AG08396 (cell line): ENCODE measurements at regions not wholly inside any gene's neighbourhood (a gene's known extent, or its start where the extent isn't known, plus 50 kb on each side); places are given as distances from the start of the nearest gene placed in this dataset.

Source experiments
- DNase-seq: peaks from one replicate; pipeline ENCODE4 v3.0.0; 2012; ENCODE audit warnings: low spot score, mixed read lengths

DNA sequence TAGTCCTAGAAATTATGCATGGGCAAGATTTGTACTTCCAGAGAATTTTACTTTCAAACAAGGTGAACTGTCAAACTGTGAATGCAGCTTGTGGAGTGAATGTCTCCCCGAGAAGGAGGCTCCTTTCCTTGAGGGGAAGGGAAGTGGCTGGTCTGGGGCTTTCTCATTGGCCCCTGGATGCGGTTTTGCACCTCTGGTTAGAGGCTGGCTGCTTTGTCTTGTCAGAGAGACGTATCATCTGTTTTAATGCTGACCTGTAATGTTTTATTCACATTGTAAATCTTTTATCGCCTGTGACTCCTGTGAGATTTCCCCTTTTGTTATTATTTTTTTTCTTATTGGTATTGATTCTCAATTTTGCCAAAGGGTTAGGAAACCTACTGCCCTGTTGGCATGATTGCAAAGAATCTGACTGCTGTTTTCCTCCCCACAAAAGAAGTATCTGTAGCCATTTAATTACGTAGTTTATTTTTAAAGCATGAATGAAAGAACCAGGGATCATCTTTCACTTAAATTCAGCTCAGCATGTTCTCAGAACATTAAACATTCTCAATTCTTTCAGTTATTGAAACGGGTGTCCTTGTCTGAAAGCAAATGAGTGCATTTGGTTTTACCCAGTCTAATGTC, 238.3 kb upstream of the NFE2L3 start:
- no peak for DNase-seq

DNA sequence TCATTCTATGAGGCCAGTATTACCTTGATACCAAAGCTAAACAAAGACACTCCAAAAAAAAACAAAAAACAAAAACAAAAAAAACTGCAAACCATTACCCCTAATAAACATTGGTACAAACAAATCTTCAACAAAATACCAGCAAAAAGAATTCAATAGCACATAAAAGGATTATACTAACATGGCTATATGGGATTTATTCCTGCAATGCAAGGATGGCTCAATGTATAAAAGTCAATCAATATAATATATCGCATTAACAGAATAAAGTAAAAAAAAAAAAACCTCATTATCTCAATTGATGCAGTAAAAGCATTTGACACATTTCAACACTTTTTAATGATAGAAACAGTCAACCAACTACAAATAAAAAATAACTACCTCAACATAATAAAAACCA, 233.3 kb upstream of the NFE2L3 start:
- DNase-seq, result no peak

DNA sequence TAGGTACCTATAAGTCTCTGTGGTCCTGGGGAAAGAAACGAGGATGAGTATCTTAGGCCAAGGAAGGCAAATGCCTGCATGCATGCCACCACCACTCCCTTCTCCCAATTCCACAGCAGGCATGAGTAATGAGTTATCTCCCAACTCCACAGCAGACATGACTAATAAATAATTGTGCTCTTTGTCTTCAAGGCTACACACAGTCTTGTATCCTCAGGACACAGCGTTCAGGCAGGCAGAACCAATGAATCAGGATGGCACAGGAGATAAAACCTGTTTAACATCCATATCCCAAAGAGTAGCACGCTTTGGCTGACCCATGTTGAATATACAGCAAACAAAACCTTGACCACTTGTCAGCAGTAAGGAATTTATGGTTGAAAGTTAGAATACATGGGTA, 229.7 kb upstream of the NFE2L3 start:
- no peak for DNase-seq

GRCh38 chr7:25923741-25924460, 228.1 kb upstream of the NFE2L3 start:
- no peak for DNase-seq

DNA sequence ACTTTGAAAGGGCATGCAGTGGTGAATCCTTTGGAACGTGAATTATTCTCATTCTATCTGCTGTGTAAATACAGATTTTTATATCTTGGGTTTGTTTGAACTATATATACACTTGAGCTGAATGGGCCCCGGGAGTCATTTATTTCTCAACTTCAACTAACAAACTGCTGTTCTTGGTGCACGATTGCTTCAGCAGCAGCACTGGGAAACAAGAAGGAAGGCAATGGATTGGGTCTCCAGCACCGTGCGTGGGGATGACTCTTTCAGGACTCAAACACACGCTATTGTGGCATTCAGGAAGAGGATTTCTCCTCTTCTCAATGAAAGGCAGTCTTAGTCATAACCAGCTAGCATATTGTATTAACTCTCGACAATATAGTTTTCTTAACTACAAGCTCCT, 226.0 kb upstream of the NFE2L3 start:
- no peak for DNase-seq

DNA sequence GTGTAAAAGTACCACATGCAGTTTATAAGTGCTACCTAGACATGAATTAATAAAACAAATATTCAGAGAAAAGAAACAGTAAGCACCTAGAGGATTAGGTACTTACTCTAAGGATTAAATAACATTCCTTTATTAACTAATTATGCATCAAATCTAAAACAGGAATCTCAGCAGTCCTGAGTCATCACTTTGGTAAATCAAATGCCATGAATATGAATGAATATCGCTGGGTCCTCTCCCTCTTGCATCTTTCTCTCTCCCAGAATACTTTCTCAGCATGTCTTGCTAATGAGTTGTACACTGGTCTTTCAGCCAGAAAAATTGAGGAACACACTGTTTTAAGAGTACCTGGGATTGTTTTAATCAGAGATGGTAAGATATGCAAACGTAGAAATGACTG, 225.5 kb upstream of the NFE2L3 start:
- no peak for DNase-seq

GRCh38 chr7:25926891-25927625, 224.9 kb upstream of the NFE2L3 start:
- DNase-seq, result no peak

DNA sequence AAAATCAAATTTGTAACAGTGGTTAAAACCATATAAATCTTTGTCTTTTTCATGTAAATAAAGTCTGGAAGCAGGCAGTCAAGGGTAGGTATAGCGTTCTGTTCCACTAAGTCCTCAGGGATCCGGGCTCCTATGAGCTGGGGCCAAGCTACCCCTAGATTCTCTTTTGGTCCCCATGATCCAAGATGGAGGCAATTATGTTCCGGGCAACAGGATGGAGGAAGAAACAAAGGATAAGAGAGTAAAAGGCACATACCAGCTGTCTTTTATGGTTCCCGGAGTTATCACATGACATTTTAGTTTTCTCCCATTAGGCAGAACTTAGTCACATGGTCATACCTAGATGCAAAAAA, 224.4 kb upstream of the NFE2L3 start:
- DNase-seq, result no peak

GRCh38 chr7:25928549-25929330, 223.3 kb upstream of the NFE2L3 start:
- no peak for DNase-seq

DNA sequence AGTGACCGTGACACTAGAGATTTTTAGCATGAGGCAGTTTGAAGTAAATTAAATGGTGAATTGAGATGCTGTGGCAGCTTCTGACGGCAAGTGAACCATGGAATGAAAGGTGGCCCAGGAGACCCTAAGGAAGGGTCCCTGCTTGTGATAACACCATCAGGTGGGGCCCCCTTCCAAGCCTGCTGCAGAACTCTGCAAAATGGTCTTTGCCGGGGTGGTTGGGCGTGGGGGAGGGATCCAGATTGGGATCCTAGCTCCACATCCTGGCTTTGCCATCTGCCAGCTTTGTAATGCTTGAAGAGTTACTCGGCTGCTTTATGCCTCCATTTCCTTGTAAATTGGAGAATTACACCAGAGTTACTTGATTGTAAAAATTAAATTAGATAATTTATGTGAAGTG, 222.6 kb upstream of the NFE2L3 start:
- DNase-seq, result no peak

- DNase-seq, result no peak
Observed at GRCh38 chr7:25930492-25931048, 221.4 kb upstream of the NFE2L3 start.

DNA sequence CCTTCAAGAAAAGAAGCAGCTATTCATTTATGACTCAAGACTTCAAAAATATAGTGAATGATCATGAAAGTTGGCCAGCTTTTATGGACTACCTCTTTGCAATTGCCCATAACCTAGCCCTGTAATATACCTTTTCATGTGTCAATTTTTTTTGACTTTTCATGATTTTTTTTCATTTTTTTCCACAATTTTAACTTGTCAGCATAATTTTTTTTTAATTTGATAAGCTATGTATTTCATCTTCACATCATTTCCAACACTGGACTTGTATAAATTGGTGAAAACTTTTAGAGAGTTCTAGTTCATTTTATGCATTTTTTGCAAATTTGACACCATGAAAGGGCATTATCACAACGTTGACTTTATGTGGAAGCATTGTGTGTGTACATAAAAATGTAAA, 220.8 kb upstream of the NFE2L3 start:
- DNase-seq, result no peak

- DNase-seq, result no peak
Observed at GRCh38 chr7:25933921-25934320, 218.1 kb upstream of the NFE2L3 start.

DNA sequence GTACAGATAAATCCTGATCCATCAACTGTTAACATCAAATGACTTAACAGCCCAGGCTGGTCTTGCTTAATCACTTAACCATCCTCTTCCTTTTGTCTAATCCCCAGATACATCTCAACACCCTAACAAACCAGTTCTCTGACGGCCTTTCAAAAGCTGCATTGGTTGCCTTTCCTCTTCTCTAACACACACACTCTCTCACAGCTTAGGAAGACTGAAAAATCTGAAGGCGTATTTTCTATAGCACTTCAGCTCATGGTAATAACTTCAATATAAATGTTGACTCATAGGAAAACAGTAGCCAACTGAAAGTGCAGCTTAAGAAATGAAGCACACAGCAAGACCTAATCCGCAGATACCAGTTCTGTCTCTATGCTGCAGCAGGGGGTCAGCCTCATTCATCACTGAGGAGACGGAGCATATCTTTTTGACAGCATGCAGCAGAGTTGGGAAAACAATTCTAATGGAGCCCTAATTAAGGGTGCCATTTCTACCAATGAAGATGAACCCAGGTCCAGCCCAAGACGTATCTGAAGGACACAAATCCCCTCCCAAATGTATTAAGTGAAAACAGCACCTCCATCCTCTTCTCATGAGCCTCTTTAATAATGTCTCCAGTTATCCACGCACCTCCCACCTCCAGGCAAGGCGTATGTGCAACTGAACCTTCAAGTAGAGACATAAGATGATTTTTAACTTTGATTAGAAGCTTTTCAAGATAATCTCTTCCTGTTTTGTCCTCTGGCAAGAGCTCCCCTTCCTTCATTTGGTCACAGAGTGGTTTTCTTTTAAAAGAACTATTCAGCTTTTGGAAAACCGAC, 211.7 kb upstream of the NFE2L3 start:
- DNase-seq, result no peak

GRCh38 chr7:25944777-25945515, 207.1 kb upstream of the NFE2L3 start:
- DNase-seq, result no peak

GRCh38 chr7:25945608-25946007, 206.4 kb upstream of the NFE2L3 start:
- no peak for DNase-seq

DNA sequence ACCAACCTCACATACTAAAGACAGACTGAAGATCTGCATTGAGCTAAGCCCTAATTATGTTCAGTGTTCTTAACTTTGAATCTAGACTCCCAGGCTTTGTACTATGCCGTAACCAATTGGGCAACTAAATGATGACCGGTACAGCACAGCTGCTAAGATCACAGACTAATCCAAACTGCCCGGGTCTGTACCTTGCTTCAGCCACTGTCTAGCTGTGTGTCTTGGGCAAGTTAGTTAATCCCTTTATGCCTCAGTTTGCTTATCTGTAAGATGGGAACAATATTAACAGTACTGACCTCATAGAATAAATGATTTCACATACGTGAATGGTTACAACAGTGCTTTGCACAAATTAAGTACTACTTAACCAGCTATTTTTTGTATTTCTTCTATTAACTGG, 205.8 kb upstream of the NFE2L3 start:
- no peak for DNase-seq

DNA sequence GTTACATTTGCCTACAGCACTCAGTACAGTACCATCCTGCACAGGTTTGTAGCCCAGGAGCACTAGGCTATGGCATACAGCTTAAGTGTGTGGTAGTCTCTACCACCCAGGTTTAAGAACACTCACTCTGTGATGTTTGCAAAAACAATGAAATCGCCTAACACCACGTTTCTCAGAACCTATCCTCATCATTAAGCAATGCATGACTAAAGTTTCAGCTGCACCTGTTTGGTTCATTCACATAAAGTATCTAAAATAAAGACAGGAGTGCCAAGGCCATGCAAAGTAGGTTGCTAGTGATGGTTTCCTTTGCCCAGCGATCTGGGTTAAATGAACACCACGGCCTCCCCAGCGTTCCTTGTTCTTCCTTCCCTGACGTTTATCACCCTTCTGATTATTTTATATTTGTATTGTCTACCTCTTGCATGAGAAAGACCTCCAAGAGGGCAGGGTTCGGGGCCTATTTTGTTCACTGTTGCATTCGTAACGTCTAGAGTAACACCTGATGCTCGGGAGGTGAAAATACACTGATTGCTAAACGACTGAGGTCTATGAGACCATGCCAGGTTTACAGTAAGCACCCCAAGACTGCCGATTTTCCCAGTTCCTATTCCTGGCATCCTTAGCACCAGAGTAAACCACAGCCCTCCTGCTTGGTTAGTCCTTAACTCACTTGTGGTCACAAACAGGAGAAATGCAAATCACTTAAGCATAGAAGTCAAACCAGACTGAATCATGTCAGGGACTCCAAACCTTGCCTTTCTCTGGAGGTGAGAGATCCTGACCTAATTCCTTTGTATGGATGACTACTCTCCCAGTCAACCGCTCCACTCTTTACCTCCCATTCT, 204.1 kb upstream of the NFE2L3 start:
- DNase-seq, result no peak

DNA sequence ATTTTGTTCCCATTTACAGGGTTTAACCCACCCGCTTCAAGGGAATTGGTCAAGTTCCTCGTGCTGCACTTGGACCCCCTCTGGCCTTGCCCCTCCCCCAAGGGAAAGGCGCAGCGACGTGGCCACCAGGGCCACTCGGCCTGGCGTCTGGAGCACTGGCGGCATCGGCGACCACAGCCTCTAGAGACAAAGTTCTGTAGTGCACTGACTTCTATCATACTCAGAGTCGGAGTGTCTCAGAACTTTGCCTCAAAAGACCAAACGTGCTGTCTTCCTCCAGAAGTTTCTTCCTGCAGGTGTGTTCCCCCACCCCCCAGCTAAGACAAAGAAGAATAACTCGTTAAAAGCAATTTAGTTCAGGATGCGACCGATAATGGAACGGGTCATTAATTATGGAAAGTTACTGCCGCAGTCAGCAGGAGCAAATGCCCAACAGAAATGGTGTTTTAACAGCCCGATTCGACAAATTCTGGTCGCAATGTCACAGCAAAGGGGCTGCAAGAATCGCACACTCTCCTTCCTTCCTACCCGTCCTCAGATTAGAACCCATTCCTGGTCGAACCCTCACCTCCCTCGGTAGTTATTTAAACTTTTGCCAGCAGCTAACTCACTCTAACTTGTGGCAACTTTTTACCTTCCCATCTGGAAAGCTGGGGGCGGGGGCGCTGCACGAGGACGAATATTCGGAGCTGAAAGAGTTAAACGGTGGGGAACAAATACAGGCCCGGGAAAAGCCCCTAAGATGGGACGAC, 202.1 kb upstream of the NFE2L3 start:
- DNase-seq, result no peak
